AG08396 (cell line): ENCODE measurements at regions not wholly inside any gene's neighbourhood (a gene's known extent, or its start where the extent isn't known, plus 50 kb on each side); places are given as distances from the start of the nearest gene placed in this dataset.
"Not testable (repeated sequence)": the region's sequence is repeated elsewhere in the genome, so short reads cannot be mapped to it uniquely, and the experiment has no call there.

Experiments used
- DNase-seq: peaks from one replicate; pipeline ENCODE4 v3.0.0; 2012; ENCODE audit warnings: low spot score, mixed read lengths

DNA sequence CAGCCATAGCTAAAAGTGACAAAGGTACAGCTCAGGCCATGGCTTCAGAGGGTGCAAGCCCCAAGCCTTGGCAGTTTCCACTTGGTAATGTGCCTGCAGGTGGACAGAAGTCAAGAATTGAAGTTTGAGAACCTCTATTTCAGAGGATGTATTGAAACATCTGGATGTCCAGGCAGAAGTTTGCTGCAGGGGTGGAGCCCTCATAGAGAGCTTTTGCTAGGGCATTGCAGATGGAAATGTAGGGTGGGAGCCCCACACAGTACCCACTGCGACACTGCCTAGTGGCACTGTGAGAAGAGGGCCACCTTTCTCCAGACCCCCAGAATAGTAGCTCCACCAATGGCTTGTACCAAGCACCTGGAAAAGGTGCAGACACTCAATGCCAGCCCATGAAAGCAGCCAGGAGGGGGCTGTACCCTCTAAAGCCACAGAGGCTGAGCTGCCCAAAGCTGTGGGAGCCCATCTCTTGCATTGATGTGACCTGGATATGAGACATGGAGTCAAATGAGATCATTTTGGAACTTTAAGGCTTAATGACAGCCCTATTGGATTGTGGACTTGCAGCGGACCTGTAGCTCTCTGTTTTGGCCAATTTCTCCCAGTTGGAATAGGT lies 1299.4 kb upstream of the MAP3K7 start:
- DNase-seq: no peak

DNA sequence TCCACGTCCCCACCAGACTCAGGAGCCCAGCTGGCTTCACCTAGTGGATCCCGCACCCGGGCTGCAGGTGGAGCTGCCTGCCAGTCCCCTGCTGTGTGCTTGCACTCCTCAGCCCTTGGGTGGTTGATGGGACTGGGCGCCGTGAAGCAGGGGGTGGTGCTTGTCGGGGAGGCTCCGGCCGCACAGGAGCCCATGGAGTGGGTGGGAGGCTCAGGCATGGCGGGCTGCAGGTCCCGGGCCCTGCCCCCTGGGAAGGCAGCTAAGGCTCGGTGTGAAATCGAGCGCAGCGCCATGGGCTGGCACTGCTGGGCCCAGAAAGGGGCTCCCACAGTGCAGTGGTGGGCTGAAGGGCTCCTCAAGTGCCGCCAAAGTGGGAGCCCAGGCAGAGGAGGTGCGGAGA lies 1294.9 kb upstream of the MAP3K7 start:
- DNase-seq: not testable (repeated sequence)

DNA sequence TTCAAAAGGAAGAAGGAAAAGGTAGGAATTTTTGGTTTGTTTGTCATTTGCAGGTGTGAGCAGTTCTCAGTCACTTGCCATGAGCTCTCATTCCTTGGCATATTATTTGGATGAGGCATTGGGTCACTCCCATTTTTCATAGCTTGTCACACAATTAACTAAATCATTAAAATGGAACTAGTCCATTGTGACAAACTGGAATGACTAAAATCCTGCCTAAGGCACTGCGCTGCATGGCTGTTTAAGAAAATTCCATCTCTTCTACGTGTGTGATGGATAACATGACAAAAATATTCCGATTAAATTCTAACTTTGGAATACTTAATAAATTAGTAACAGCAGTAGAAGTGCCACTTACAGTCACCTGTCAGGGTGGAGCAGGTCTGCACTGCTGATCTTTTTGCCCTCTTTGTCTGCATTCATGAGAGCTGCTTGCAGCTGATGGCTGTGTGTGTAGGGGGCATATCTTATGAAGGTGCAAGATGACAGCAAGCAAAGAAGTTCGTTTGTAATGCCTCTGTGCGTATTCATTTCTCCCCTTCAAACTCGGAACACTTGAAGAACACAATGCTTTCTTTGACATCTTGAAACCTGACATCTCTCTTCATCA lies 1292.6 kb upstream of the MAP3K7 start:
- DNase-seq: no peak

DNA sequence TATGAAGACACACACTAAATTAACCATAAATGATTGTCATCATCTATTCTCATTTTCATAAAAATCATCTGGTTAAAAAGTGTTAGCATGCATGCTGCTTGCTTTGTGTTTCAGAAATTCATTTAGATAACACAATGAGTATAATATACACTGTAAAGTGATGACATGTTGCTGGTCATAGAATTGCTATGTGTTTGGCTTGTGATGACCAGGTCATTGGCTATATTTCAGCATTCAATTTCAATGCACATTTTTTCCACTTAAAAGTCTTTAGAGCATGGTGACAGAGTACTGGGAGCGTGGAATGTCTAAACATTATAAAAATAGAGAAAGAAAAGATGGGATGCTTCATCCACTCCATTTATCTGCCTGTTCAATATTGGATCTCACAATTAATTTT lies 1291.1 kb upstream of the MAP3K7 start:
- DNase-seq: no peak

DNA sequence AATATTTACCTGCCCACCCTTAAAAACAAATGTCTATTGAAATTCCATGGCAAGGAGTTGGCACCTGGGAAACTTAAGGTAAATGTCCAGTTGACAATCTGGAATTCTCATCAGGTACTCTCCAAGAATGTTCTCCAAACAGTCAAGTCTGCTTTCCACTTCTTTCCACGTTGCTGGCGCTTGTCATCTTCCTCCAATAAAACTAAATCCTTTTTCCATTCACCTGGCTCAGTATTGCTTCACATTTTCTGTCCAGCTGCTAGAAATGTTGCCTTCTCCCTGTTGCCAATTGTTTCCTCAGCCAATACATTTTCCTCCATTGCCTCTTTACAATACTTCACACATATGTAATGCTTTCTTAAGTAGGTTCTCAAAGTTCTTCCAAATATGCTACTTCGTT lies 1288.1 kb upstream of the MAP3K7 start:
- no peak for DNase-seq

DNA sequence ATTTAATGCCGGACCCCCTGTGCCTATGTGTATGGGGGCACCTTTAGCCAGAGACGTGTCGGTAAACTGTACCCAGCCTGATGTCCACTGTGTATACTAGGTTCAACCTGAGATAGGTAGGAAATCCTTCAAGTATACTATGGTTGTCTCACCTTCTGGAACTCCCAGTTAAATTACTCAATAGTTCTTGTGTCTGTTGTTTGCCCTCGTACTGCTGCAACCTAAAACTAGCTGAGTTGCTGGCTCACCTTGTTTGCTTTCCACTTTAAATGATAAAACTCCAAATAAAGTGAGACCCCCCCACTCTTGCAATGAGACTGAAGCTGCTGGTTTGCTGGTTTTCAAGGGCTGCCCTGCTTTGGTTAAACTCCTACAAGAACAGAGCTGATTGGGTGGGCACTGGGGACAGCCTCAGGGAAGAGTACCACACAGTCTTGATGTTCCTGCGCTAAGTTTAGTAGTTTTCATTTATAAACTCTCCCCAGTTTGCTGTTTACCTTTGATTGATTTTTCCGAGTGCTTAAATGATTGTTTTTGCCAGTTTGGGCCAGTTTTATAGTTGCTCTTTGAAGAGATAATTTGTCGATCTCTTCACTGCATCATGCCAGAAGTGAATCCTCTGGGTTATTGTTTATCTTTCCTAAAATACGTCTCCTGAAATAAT lies 1281.8 kb upstream of the MAP3K7 start:
- DNase-seq: no peak

DNA sequence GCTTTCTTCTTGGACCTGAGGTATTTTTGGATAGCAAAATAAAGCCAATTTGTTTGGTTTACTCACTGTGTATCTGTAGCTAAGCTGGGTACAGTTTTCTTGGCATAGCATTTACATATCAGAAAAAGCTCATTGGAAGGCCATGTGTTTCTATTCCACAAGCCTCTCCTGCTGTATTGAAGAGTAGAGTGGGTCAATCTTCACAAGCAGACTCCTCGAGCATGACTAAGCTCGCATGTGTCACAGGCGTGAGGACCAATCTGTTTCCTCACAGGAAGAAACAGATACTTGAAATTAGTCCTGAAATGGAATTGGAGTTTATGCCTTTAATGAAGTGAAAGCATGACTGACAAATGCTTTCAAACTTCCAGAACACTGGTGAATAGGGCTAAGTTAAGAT lies 1279.0 kb upstream of the MAP3K7 start:
- no peak for DNase-seq

DNA sequence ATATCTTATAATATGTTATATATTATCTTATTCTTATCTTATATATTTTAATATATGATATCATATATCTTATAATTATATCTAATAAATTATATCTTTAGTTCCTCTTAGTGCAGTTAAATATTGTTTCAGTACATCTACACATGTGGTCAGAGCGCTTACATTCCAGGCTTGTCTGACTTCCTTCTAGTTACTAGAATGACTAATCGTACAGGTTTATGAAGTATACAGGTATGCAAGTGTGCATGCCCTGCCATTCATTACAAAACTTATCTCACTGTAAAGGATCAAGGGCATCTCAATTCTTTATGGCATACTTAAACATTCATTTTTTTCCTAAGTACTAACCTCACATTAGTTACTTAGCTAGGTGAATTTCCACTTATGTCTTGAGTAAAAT lies 1278.0 kb upstream of the MAP3K7 start:
- DNase-seq: no peak

DNA sequence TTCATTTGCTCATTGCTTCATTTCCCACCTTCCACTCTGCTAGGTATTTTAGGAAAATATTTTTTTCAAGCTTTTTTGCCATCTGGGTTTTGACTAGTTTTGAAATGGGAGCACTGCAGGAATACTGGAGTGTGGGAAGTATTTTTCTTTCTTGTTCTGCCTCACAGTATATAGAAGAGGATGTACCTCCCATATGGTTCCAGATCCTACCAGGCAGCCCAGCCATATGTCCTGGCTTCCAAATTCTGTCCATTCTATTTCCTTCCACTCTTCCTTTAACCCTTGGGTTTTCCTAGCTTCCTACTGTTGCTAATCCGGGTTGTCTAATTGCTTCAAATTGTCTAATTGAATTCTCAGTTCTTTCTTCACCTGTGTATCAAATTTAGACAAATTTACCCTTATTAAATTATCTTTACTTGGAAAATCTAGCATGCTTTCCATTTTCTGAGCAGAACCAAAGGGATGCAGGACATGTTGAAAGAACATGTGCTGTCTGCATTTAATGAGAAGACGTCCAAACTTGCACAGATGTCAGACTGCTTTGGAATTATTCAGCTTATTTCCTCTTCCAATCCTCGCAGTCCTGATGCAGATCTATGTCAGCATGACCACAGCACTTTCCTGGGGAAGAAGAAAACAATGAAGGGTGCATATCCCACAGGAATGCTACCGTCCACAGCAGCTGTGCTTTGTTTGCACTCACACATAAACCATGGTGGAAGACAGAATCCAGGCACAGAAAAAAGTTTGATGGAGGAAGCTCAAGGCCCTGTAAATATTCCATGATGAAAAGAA lies 1273.9 kb upstream of the MAP3K7 start:
- DNase-seq: peak; percentile 8

DNA sequence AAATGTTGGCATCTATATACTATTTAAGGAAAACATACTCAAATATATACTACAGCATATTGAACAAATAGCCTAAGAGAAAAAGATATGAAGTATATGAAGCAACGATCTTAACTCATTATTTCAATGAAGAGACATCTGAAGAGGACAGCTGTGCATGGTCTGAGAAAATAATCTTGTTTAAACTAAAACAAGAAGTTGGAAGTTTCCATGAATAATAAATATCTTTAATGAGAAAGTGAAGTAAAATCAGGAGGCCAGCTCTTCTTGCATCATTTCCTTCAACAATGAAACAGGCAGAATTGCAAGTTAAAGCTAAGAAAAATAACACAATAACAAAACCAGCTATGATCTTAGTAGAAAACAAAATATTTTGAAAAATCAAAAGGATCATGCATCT lies 1265.4 kb upstream of the MAP3K7 start:
- DNase-seq: no peak

DNA sequence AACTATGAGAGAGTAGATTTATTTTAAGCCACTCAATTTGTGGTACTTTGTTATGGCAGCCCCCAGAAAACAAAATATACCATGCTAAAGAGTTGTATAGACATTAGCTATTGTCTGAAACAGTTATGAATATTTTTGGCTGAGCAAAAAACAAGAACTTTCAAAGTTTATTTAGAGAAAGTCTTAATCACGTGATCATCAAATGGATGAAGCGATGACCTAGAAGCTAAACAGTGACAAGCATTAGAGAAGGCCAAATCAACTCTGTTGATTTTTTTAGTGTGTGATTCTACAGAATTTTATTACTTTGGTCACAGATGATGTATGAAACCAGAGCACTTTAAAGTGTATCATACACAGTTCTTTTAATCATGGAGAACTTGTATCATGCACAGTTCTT lies 1247.9 kb upstream of the MAP3K7 start:
- DNase-seq: no peak

DNA sequence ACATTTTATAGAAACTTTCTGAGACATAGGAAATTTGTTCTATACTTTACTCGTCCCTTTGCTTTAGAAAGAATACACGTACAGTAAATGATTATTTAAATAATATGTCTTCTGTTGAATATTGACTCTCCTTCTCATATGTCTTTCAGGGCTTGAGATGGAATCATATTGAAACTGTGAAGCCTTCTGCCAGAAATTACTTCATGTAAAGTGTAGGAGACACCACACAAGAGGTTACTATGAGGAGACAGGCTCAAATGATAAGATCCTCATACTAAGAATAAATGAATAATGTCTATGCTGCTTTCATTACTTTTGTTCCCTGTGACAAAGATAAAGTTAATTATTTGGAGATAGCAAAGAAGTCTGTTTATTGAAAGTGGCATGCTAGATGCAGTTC lies 1240.3 kb upstream of the MAP3K7 start:
- DNase-seq: no peak

DNA sequence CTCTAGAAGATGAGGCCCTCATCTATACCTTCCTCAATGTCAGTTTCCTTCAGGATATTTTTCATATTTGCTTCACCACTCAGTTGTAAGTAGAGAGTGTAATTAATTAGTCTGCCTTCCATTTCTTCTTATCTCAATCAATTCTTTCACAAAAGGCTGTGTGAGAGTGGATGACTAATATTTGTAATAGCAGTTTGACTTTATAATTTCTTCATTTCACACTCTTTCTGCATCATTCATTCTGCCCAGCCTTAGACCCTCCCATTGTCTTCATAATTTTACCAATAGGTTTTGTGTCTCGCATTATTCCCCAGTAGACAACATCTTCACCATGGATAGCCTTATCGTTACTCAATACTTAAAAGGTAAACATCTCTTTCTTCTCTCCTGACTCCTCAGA lies 1239.3 kb upstream of the MAP3K7 start:
- no peak for DNase-seq

DNA sequence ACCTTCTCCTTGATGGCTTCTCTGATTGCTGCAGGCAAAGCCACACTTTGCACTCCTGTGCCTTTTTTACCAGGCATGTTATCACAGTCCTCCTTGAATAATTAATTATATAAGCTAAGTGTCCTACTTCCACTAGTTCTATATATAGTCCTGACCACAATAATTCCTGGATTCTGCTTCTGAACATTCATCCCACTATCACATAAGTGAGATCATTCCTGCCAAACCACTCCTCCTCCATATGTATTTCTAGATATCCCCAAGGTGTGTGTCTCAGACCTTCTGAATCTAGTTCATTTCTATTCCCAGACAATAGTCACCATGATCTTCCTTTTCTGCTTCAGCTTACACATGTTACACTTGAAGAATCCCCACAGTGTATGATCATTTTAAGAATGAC lies 1237.5 kb upstream of the MAP3K7 start:
- no peak for DNase-seq

DNA sequence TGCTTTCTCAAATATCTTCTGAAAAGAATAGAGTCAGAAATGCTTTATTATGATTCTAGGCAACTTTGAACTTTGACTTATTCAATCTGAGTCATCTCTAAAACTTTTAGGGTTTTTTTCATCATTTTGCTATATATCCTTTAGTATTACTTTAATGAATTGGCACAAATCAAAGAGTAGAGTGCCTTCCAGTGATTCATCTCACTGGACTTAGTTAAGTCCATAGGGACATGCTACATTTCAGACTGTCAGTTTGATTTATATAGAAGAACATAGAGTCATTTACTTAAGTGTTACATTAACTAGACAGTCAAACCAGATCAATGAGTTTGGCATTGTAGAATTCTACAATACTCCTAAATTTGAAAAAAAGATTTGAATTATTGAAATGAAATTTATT lies 1235.7 kb upstream of the MAP3K7 start:
- no peak for DNase-seq

DNA sequence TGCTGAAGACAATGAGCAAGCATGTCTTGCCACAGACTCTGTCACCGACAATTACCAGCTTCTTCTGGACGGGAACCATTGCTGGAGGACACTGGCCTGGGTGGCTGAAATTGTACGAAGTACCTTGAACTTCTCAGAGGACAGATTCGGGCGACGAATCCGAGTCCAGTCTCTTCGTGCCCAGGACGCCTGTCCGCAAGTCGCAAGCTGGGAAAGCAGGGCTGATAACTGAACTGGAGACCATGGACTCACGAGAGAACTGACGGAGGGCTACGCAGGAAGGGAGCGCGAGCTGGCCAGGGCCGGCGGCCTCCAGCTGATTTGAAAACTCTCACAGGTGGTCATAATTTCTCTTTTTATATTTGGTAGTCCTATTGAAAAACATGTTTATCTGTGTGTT lies 1229.5 kb upstream of the MAP3K7 start:
- no peak for DNase-seq

DNA sequence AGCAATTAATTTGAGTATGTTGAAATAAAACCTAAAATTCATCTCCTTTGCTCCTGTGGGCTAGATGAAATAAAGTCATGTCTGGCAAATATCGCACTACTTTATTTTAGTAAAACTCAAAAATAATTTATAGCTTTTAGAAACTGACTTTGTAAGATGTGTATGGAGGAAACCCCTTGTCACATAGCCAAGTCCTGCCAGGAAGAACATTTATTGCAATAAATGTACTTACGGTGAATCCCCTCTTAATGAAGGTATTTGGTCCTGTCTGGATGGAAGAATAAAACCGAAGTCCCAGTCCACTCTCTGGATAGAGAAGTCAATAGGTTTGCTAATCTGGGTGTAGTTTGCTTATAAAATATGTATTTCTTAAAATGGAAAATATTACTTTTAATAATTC lies 1226.8 kb upstream of the MAP3K7 start:
- DNase-seq: no peak

DNA sequence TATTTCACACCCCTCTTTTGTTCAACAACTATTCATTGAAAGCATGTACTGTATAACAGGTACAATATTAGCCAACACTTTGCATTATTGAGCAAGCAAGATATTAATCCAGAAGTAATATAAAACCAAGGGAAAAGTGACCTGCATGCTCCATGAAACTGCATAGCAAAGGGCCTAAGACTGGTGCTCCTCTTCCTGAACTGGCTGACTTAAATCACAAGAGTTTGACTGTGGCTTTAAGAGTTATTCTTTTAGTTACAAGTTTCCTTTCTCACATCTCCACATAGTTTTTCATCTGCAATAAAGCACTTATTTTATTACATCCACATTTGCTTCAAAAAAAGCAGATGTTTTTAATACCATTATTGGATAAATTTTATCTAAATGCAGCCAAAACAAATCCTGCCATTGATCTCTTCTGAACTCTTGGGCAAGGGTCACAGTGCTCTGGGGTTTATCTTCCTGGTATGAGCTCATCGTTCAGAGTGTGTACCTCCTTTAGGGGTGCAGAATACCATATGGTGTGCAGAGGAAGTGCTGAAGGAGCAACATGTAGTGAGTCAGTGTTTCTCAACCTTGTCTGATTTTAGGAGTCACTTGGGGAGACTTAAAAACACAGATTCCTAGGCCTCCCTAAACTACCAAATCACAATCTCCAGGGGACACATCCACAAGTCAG lies 1225.9 kb upstream of the MAP3K7 start:
- DNase-seq: no peak

DNA sequence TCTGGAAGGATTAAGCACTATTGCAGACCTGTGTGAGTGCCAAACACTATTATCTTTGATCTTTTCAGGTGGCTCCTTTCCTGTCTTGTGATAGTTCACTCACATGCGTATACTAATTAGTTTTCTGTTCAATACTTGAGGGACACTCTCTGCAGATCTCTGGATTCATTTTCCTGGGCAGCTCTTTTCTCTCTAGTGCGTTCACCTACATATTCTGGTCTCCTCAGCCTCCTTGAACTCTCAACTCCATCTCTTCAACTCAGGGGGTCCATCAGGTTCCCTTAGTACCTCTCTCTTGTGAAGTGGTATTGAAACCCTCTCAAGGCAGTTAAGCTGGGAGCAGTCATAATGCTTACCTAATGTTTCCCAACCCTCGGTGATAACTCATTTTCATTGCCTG lies 1218.1 kb upstream of the MAP3K7 start:
- DNase-seq: no peak

DNA sequence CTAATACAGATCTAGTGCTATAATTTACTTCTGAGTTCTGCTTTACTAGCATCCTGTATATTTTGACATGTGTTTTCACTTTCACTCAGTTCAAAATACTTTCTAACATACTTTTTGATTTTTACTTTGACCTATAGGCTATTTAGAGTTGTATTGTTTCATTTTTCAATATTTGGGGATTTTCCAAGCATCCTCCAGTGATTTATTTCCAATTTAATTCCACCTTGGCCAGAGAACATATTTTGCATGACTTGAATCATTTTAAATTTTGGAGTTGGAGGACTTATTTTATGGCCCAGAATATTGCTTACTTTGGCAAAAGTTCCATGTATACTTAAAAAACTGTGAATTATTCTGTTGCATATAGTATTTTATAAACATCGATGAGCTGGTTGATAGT lies 1215.6 kb upstream of the MAP3K7 start:
- DNase-seq: no peak

DNA sequence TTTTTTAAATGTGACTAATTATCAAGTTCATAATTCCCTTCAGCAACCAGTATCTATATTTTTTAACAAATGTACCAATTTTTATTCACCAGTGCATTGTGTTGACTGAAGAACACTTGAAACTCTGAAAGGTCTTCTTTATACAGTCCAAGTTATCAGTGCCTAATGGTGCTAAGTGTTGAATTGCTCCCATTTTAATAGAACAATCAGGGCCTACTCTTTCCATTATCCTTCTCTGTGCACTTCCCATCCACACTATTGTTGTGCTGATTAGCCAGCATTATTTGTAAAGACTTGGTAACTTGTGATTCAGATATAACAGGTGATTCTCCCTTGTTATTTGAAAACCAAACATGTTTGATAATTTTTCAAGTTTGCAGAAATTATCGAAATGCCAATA lies 1209.7 kb upstream of the MAP3K7 start:
- DNase-seq: no peak

DNA sequence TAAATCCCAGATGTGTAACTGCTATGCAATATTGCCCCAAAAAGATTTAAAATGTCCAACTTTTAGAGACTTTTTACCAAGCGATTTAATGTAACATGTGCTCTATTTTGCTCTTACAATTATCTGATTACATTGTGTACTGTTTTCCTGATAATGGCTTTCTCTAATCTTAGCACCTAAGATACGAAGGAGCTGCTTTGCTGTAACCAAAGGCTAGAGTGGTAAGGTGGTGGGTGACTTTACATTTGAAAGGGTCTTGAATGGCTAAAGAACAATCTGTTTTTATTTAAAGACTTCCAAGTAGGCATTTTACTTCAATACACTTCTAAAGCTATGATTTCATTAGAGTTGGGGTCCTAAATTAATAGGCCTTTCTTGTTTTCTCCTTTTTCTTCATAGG lies 1201.6 kb upstream of the MAP3K7 start:
- DNase-seq: no peak
